GM12878 (cell line): ENCODE measurements at regions not wholly inside any gene's neighbourhood (a gene's known extent, or its start where the extent isn't known, plus 50 kb on each side); places are given as distances from the start of the nearest gene placed in this dataset.

Experiments
- ATF2 ChIP-seq: IDR thresholded peaks from 2 replicates; pipeline ENCODE4 v1.6.1; 2012; ENCODE audit warnings: low read length, inconsistent platforms
- CHD4 ChIP-seq: fragments of 200-600 bp; sonication (generic); IDR thresholded peaks from 2 replicates; pipeline ENCODE4 v1.6.1; 2016; ENCODE audit warnings: mild to moderate bottlenecking
- CREM ChIP-seq: IDR thresholded peaks from 2 replicates; pipeline ENCODE4 v1.6.1; 2014; ENCODE audit warnings: antibody characterized with exemption, low read depth
- ETV6 ChIP-seq, 2 experiments: fragments of 450-650 bp in 1 of 2; IDR thresholded peaks in 1 of 2; conservative IDR thresholded peaks in 1 of 2; 2 replicates each; pipeline ENCODE4 v1.6.1; 2014; ENCODE audit warnings: antibody characterized with exemption in 1 of 2, borderline replicate concordance in 1 of 2, low read depth in 1 of 2, mild to moderate bottlenecking in 1 of 2, moderate library complexity in 1 of 2
- MXI1 ChIP-seq: fragments of 150-350 bp; IDR thresholded peaks from 2 replicates; pipeline ENCODE4 v1.6.1; 2011; ENCODE audit warnings: low read depth, mild to moderate bottlenecking, inconsistent platforms, low read length, improper control_type of control experiment
- NR2C2 ChIP-seq: IDR thresholded peaks from 2 replicates; pipeline ENCODE4 v1.6.1; 2011; ENCODE audit warnings: borderline replicate concordance, low read depth; ENCODE audit not compliant: control insufficient read depth, insufficient read length
- RAD21 ChIP-seq: IDR thresholded peaks from 2 replicates; pipeline ENCODE4 v1.6.1; 2011; ENCODE audit warnings: mild to moderate bottlenecking, low read depth, low read length, moderate library complexity; ENCODE audit not compliant: insufficient read depth
- TF ChIP-seq, protein P1 (sequence below): fragments of 450-650 bp; IDR thresholded peaks from 2 replicates; pipeline ENCODE4 v1.6.1; 2017; ENCODE audit warnings: mild to moderate bottlenecking, moderate library complexity
- TF ChIP-seq, protein P2 (sequence below), 3 experiments: IDR thresholded peaks in 2 of 3; conservative IDR thresholded peaks in 1 of 3; 2 replicates each; pipeline ENCODE4 v1.5.1; 2011; ENCODE audit warnings: low read depth in 3 of 3, low read length in 3 of 3, mild to moderate bottlenecking in 3 of 3, control low read depth in 2 of 3, moderate library complexity in 2 of 3, inconsistent platforms in 1 of 3, mixed read lengths in 1 of 3; ENCODE audit not compliant: control insufficient read depth in 2 of 3, insufficient read depth in 1 of 3; ENCODE audit errors: extremely low read depth in 1 of 3

GRCh38 chr5:155633338-155633957, 619.9 kb downstream of the KIF4B start:
- TF ChIP-seq, protein P1, sequence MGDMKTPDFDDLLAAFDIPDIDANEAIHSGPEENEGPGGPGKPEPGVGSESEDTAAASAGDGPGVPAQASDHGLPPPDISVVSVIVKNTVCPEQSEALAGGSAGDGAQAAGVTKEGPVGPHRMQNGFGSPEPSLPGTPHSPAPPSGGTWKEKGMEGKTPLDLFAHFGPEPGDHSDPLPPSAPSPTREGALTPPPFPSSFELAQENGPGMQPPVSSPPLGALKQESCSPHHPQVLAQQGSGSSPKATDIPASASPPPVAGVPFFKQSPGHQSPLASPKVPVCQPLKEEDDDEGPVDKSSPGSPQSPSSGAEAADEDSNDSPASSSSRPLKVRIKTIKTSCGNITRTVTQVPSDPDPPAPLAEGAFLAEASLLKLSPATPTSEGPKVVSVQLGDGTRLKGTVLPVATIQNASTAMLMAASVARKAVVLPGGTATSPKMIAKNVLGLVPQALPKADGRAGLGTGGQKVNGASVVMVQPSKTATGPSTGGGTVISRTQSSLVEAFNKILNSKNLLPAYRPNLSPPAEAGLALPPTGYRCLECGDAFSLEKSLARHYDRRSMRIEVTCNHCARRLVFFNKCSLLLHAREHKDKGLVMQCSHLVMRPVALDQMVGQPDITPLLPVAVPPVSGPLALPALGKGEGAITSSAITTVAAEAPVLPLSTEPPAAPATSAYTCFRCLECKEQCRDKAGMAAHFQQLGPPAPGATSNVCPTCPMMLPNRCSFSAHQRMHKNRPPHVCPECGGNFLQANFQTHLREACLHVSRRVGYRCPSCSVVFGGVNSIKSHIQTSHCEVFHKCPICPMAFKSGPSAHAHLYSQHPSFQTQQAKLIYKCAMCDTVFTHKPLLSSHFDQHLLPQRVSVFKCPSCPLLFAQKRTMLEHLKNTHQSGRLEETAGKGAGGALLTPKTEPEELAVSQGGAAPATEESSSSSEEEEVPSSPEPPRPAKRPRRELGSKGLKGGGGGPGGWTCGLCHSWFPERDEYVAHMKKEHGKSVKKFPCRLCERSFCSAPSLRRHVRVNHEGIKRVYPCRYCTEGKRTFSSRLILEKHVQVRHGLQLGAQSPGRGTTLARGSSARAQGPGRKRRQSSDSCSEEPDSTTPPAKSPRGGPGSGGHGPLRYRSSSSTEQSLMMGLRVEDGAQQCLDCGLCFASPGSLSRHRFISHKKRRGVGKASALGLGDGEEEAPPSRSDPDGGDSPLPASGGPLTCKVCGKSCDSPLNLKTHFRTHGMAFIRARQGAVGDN: no peak
- TF ChIP-seq CHD4: no peak
- TF ChIP-seq ATF2: no peak
- no peak for TF ChIP-seq NR2C2
- TF ChIP-seq, protein P2, sequence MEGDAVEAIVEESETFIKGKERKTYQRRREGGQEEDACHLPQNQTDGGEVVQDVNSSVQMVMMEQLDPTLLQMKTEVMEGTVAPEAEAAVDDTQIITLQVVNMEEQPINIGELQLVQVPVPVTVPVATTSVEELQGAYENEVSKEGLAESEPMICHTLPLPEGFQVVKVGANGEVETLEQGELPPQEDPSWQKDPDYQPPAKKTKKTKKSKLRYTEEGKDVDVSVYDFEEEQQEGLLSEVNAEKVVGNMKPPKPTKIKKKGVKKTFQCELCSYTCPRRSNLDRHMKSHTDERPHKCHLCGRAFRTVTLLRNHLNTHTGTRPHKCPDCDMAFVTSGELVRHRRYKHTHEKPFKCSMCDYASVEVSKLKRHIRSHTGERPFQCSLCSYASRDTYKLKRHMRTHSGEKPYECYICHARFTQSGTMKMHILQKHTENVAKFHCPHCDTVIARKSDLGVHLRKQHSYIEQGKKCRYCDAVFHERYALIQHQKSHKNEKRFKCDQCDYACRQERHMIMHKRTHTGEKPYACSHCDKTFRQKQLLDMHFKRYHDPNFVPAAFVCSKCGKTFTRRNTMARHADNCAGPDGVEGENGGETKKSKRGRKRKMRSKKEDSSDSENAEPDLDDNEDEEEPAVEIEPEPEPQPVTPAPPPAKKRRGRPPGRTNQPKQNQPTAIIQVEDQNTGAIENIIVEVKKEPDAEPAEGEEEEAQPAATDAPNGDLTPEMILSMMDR (IDR thresholded peaks at IDR 0.05 in 2 of 3, conservative IDR thresholded peaks at IDR 0.05 in 1 of 3; ENCODE audit: control insufficient read depth in 2 of 3, extremely low read depth in 1 of 3, insufficient read depth in 1 of 3, low read depth in 3 of 3, low read length in 3 of 3): no peak
- TF ChIP-seq ETV6 (conservative IDR thresholded peaks at IDR 0.05 in 1 of 2, IDR thresholded peaks at IDR 0.05 in 1 of 2; ENCODE audit: borderline replicate concordance in 1 of 2, low read depth in 1 of 2): no peak
- TF ChIP-seq MXI1: no peak
- TF ChIP-seq RAD21: no peak
- TF ChIP-seq CREM: no peak
